ENCODE measurements at regions not wholly inside any gene's neighbourhood (a gene's known extent, or its start where the extent isn't known, plus 50 kb on each side); places are given as distances from the start of the nearest gene placed in this dataset.

DNA sequence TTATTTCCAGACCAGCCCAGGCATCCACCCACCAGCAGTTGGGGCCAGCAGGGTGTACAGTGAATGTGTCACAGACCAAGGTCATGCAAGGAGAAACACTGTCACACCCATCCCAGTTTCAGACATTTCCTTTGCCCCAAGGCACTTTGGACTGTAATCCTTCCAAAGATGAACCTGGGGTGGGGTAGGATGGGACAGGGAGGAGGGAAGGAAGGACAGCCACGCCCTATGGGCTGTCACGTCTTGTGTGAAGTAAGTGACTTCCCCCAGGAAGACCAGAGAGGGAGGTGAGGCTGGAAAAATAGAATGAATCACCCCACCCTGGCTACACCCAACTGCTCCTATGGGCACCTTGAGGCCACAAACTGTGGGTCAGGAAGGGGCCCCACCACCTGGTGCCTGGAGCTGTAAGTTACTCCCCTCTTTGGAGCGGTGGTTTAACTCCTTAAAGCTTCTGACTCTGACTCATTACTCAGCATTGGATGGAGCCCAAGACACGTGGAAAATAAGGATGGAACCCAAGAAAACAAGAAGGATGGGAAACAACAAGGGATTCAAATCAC, 349.9 kb upstream of the KLF3 start:
- peak; percentile 48 for DNase-seq
- Histone ChIP-seq H3K36me3 (no peaks in the 10 kb centered on the region), H3K4me3 (no peak overlapping the region), H3K9me3 (no peaks in the 10 kb centered on the region), H3K27me3 (no peaks in the 10 kb centered on the region)

DNA sequence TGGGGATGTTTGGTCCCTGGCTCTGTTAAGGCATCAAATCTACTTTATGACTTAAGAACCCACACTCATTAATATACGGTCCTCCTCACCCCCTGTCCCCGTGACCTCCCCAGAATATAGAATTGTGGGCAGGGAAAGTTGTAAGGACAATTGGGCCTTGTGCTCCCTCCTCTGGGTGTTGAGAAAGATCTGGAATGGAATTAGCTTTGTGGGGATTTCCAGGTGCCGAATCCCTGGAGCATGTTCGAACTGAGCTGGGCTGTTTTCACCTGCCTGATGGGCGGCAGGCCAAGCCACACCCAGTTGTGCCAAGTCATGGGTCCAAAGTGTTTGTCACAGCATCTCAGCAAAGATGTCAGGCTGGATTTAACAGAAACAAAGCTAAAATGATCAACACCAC, 349.3 kb upstream of the KLF3 start:
- no peaks in the 10 kb centered on the region for H3K36me3 ChIP-seq
- H3K27me3 ChIP-seq, result no peaks in the 10 kb centered on the region
- DNase-seq, result no peak

DNA sequence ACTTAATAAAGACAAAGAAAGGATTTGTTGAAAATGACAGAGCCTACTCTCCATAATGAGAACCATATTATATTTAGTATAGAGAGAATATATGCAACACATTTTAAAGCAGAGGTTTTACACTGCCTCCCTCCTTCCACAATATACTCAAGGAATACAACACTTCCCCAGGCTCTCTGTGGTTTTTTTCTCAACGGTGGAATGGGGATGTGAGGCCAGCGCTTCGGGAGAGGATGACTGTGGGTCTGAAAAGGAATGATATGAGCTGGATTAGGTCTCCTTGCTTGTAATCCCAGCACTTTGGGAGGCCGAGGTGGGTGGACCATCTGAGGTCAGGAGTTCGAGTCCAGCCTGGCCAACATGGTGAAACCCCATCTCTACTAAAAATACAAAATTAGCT, 348.7 kb upstream of the KLF3 start:
- no peak overlapping the region for H3K4me3 ChIP-seq
- H3K9me3 ChIP-seq, result no peaks in the 10 kb centered on the region
- DNase-seq, result no peak
- H3K27me3 ChIP-seq, result no peaks in the 10 kb centered on the region
- no peaks in the 10 kb centered on the region for H3K36me3 ChIP-seq

More for the DNA sequence above, 349.3 kb upstream of the KLF3 start:
- no peaks in the 10 kb centered on the region for H3K9me3 ChIP-seq
- H3K4me3 ChIP-seq, result no peak overlapping the region

DNA sequence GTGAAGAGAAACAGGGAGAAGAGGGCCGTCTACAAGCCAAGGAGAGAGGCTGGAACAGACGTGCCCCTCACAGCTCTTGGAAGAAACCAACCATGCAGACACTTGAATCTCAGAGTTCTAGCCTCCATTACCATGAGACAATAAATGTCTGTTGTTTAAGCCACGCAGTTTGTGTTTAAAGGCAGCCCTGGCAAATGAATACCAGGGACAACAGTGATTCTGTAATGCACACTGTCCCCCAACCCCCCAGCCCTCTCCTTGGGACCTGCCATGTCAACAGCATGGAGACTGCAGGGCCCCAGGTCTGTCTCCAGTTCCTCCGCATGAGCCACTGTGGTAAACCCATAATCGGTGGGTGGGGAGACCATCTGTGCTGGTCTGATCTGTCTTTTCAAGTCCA, 348.0 kb upstream of the KLF3 start:
- H3K27me3 ChIP-seq, result no peaks in the 10 kb centered on the region
- no peaks in the 10 kb centered on the region for H3K36me3 ChIP-seq
- H3K9me3 ChIP-seq, result no peaks in the 10 kb centered on the region
- DNase-seq, result no peak
- H3K4me3 ChIP-seq, result no peak overlapping the region

DNA sequence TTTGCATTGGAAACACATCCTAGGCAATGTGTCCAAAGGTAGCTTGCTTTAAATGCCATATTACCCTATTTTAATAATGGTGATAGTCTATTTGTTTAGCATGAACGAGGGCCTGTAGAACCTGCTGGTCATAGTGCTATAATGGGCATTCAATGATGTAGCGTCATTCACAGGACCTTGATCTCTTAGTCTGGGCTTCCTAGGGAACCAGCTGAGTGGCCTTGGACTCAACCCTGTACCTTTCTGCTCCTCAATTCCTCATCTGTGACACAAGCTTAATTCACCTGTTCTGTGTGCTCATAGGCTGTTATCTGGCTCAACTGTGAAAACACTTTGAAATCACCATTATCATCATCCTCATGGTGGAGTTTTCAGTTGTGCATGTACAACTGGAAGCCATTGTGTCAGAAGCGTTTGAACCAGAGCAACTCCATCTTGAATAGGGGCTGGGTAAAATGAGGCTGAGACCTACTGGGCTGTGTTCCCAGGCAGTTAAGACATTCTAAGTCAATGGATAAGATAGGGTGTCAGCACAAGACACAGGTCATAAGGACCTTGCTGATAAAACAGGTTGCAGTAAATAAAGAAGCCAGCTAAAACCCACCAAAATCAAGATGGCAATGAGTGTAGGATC, 346.8 kb upstream of the KLF3 start:
- H3K27me3 ChIP-seq, result no peaks in the 10 kb centered on the region

DNA sequence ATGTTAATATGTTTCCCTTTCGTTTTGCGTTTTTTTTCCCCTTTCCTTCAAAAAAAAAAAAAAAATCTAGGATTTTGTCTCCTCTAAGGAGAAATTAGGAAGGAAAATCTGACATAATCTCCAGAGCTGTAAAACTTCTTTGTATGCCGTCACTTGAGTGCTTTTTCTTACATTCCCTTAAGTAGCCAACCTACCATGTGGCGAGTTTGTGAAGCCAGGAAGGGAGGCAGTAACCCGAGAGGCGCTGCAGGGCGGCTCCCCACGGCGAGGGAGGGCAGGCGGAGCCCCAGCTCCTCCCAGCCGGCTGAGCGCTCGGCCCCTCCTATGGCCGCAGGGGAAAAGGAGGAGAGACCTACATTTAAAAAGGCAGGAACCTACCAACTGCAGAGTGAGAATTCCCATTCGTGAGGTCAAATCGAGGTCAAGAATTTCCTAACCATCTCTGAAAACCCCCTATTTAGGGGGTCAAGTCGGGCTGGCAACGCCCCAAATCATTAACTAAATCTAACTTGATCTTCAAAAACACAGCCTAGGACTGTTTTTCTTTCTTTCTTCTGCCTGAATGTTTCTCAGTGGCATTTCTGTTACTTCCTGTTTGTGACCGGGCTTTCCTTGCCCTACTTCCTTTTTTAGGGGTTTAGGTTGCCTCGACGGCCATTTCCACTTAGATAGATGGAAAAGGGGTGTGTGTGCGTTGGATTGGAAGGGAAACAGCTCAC, 345.1 kb upstream of the KLF3 start:
- H3K4me3 ChIP-seq, result no peak overlapping the region
- peak; percentile 94 for DNase-seq

More for the DNA sequence above, 346.8 kb upstream of the KLF3 start:
- H3K36me3 ChIP-seq, result no peaks in the 10 kb centered on the region
- no peak overlapping the region for H3K4me3 ChIP-seq
- DNase-seq, result no peak
- no peaks in the 10 kb centered on the region for H3K9me3 ChIP-seq

DNA sequence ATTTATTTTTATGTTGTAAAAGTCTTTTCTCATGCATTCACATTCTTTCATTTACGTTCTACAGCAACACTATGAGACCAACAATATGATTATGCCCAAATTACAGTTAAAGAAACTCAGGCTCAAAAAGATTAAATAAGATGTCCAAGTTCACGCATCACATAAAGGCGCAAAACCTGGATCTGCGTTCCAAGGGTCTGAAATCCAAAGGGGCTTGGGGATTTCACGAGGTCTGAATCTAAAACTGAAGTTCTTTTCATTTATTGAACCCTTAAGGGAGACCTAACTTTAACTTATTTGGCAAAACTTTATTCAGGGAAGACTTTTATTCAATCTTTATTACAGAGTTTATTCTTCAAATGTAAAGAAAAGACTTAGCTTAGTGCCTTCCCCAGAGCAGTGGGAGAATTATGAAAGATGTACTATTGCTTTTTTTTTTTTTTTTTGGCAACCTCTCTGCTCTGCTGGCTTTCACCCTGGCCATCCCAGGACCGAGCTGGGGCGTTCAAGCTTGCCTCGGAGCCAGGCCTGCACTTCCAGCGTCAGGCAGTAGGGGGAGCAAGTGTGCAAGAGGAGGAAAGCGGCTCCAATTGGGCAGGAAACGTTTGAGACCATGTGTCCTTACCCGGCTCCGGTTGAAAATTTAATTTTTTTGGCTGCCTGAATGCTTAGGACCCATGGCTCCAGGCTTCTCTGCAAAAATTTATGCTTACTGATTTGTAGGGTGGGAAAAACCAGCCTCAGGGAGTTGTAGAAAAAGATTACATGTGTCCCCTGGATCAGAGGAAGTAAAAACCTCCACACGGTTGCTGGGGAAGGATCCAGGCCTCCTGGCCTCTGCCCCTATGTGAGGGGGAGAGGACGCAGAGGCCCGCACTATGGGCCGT, 344.3 kb upstream of the KLF3 start:
- DNase-seq, result peak; percentile 82
- Histone ChIP-seq H3K27me3 (no peaks in the 10 kb centered on the region), H3K36me3 (no peaks in the 10 kb centered on the region), H3K4me3 (no peak overlapping the region), H3K9me3 (no peaks in the 10 kb centered on the region)

More for the DNA sequence above, 345.1 kb upstream of the KLF3 start:
- Histone ChIP-seq H3K27me3 (no peaks in the 10 kb centered on the region), H3K36me3 (no peaks in the 10 kb centered on the region), H3K9me3 (no peaks in the 10 kb centered on the region)

DNA sequence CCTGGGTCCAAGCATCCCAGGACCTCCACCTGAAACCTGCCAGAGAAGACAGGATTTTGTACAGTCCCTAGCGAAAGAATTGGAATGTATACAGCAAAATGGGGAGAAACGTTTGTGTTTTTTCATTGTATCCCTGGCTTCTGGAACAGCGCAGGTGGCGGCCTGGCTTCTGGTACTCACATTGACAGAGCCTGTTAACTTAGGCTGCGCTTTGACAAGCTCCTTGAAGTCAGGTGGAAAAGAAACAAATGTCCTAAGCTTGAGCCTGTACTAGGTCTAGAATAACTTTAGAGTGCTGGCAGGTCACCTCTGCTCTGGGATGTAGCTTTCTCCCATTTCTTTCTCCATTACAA, 343.7 kb upstream of the KLF3 start:
- H3K4me3 ChIP-seq, result no peak overlapping the region
- DNase-seq, result no peak
- no peaks in the 10 kb centered on the region for H3K36me3 ChIP-seq
- no peaks in the 10 kb centered on the region for H3K27me3 ChIP-seq
- no peaks in the 10 kb centered on the region for H3K9me3 ChIP-seq

DNA sequence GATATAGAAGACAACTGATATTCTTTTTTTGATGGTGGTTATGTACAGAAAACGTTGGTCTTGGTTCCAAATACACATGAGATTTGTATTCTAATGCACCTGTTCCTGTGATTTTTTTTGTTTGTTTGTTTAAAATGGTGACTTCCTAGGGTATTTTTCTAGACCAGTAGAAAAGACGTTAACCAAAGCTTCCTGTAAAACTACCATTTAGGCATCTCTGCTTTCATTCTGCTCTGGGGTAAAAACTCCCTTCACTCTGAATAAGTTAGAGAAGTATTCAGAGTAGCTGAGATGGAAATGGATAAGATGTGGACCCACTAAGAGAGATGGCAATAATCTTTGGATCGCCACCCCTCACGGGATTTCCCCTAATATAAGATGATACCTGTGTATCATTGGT, 343.2 kb upstream of the KLF3 start:
- Histone ChIP-seq H3K4me3 (no peak overlapping the region), H3K36me3 (no peaks in the 10 kb centered on the region), H3K27me3 (no peaks in the 10 kb centered on the region), H3K9me3 (no peaks in the 10 kb centered on the region)
- DNase-seq, result no peak

DNA sequence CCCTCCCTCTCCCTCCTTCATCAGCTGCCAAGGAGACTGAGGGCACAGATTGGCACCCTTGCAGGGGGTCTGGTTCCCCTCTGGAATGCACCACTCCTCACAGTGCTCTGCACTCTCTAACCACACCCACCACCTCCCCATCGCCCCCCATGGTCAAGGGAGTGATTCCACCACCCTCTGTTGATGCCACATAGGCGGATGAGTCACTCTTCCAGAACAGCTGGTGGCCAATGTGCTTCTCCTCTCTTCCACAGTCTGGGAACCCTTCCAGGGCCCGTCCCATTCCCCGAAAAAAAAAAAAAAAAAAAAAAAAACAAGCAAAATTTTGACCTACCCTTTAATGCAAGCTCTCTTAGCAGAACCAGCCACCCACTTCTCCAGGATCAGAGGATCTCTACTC, 341.3 kb upstream of the KLF3 start:
- Histone ChIP-seq H3K36me3 (no peaks in the 10 kb centered on the region), H3K9me3 (no peaks in the 10 kb centered on the region), H3K4me3 (no peak overlapping the region), H3K27me3 (no peaks in the 10 kb centered on the region)
- DNase-seq, result peak; percentile 75

DNA sequence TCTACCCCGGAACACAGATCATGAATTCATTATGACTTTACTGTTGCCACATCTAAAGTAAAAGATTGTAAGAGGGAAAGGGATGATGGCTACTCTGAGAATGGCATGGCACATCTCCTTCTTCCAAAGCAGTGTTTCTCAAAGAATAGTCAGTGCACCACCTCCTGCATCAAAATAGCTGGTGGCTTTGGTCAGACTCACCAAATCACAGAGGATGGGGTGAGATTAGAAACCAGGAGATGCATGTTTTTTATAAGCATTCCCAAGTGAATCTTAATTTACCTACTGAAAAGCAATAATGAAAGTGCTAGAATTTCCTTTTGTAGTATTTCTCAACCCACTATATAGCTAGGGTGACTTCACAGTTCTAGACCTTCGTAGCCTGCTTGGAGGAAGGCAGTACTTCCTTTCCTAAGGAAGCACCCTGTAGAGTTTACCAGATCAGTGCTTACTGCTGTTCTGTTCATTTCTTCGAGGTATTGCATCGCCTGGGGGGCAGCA, 340.8 kb upstream of the KLF3 start:
- H3K9me3 ChIP-seq, result no peaks in the 10 kb centered on the region
- no peak overlapping the region for H3K4me3 ChIP-seq
- H3K27me3 ChIP-seq, result no peaks in the 10 kb centered on the region
- H3K36me3 ChIP-seq, result no peaks in the 10 kb centered on the region
- no peak for DNase-seq

DNA sequence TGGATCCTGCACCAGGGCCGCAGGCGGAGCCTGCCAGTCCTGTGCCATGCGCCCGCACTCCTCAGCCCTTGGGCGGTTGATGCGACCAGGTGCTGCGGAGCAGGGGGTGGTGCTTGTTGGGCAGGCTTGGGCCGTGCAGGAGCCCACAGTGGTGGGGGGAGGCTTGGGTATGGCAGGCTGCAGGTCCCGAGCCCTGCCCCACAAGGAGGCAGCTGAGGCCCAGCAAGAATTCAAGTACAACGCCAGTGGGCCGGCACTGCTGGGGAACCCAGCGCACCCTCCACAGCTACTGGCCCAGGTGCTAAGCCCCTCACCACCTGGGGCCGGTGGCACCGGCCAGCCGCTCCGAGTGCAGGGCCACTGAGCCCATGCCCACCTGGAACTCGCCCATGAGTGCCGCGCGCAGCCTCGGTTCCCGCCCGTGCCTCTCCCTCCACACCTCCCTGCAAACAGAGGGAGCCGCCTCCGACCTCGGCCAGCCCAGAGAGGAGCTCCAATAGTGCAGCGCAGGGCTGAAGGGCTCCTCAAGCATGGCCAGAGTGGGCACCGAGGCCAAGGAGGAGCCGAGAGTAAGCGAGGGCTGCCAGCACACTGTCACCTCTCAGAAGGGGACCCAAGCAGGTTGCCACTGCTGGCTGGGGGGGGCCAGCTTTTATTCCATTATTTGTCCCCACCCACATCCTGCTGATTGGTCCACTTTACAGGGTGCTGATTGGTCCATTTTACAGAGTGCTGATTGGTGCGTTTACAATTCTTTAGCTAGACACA, 339.0 kb upstream of the KLF3 start:
- no peak for DNase-seq
- Histone ChIP-seq H3K9me3 (no peaks in the 10 kb centered on the region), H3K4me3 (no peak overlapping the region), H3K27me3 (no peaks in the 10 kb centered on the region), H3K36me3 (no peaks in the 10 kb centered on the region)

DNA sequence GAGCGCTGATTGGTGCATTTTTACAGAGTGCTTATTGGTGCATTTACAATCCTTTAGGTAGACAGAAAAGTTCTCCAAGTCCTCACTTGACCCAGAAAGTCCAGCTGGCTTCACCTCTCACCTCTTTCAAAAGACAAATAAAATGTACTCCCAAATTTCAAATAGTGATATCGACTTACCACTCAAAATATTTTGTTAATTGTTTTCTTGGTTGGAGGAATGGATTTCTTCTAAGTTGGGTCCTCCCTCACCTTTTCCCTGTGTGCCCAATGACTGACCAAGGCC, 338.4 kb upstream of the KLF3 start:
- no peak for DNase-seq
- H3K36me3 ChIP-seq, result no peaks in the 10 kb centered on the region
- no peak overlapping the region for H3K4me3 ChIP-seq
- H3K27me3 ChIP-seq, result no peaks in the 10 kb centered on the region
- H3K9me3 ChIP-seq, result no peaks in the 10 kb centered on the region

DNA sequence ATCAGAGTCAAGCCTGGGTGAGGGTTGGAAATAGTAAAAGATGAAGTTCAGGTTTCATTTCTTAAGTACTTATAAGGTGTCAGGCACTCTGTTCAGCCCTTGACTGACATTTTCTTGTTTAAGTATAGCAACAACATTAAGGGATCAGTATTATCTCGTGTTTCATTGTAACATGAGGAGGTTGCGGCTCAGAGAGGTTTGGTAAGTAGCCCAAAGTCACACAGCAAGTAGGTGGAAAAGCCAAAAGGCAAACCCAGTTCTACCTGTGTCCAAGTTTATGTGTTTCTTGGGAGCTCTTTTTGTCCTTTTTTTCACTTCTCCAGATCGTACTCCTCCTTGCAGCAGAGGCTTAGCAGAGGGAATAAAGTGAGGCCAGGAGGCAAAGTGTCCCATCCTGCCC, 337.5 kb upstream of the KLF3 start:
- no peaks in the 10 kb centered on the region for H3K27me3 ChIP-seq
- no peaks in the 10 kb centered on the region for H3K9me3 ChIP-seq
- no peaks in the 10 kb centered on the region for H3K36me3 ChIP-seq
- no peak for DNase-seq
- no peak overlapping the region for H3K4me3 ChIP-seq

DNA sequence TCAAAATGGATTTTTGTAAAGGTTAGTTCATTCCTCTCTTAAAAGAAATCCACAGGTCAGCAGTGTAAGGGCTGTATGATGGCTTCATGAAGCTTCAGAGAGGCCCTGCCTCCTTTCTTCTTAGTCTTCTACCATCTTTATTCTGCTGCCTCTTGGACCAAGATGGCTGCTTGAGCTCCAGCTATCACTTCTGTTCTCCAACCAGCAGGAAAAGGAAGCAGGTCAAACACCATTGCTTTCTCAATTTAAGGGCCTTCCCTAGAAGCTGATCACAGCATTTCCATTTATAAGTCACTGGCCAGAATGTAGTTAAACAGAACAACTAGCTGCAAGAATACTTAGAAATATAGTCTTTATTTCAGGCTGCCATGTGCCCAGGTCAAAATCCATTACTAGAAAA, 336.8 kb upstream of the KLF3 start:
- no peak for DNase-seq
- Histone ChIP-seq H3K36me3 (no peaks in the 10 kb centered on the region), H3K27me3 (no peaks in the 10 kb centered on the region), H3K4me3 (no peak overlapping the region), H3K9me3 (no peaks in the 10 kb centered on the region)

DNA sequence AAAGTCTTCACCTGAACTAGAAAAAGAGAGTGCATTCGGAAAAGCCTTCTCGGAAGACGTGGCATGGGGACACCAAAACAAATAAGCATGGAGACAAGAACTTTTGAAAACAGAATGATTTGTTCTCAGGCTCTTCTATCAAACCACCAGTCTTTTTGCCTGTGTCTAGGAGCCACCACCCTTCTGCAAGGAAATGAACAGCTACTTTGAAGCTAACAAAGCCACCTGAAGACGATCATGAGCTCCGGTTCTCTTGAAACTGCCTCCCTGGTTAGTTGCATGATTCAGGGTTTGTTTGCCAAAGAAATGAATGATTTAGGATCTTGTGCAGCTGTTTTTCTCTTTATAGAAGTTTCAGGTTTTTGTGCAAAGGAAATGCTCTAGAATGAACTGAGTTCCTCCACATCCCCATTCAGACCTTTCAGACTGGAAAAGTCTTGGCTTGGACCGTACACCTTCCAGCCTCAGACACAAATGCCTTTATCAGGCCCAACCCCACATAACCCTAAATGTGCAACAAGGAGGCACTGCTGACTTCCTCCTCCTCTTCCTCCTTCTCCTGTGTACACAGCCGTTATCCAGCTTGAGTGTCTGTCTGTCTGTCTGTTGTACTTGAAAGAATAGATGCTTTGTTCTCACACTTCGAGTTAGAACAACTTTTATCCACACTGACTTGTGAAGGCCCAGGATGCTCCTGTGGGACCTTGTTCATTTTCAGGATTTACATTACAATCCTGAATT, 334.8 kb upstream of the KLF3 start:
- Histone ChIP-seq H3K36me3 (no peaks in the 10 kb centered on the region), H3K27me3 (no peaks in the 10 kb centered on the region), H3K9me3 (no peaks in the 10 kb centered on the region), H3K4me3 (no peak overlapping the region)
- DNase-seq, result no peak

Data from MG63 (cell line).